ENCODE measurements at regions not wholly inside any gene's neighbourhood (a gene's known extent, or its start where the extent isn't known, plus 50 kb on each side); places are given as distances from the start of the nearest gene placed in this dataset.

DNA sequence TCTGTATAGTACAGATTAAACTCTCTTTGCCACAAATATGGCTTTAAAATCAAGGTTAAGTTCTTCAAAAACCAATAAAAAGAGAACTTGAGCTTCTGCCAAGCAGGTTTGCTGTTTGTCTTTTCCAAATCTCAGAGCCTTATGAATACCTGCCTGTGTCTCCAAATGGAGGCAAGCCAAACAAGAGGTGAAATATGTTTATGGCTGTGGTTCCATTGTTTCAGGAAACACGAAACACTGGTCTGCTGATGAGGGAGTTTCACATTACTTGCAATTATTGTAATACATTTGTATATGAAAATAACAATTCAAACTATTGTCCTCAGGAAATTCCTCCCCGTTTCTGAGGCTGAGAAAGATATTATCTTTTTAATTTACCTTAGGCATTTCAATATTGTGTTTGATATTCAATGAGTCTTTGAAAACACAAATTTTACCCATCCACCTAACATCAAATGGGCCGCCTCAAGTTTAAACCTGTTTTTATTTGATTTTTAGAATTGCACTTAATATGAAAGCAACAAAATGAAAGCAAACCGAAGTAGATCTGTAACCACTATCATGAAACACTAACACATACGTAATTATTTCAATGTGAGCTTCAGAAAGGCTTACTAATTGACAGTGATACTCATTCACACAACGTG is 359.3 kb downstream of the HGF start:
- Histone ChIP-seq H3K9me3 (no peaks in the 10 kb centered on the region), H3K27ac (no peak overlapping the region), H3K36me3 (no peaks in the 10 kb centered on the region), H3K4me3 (no peak overlapping the region), H3K4me1 (no peaks in the 10 kb centered on the region), H3K27me3 (no peaks in the 10 kb centered on the region)
- TF ChIP-seq POLR2A (IDR thresholded peaks at IDR 0.05): no peak
- TF ChIP-seq, protein P1, sequence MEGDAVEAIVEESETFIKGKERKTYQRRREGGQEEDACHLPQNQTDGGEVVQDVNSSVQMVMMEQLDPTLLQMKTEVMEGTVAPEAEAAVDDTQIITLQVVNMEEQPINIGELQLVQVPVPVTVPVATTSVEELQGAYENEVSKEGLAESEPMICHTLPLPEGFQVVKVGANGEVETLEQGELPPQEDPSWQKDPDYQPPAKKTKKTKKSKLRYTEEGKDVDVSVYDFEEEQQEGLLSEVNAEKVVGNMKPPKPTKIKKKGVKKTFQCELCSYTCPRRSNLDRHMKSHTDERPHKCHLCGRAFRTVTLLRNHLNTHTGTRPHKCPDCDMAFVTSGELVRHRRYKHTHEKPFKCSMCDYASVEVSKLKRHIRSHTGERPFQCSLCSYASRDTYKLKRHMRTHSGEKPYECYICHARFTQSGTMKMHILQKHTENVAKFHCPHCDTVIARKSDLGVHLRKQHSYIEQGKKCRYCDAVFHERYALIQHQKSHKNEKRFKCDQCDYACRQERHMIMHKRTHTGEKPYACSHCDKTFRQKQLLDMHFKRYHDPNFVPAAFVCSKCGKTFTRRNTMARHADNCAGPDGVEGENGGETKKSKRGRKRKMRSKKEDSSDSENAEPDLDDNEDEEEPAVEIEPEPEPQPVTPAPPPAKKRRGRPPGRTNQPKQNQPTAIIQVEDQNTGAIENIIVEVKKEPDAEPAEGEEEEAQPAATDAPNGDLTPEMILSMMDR (IDR thresholded peaks at IDR 0.05): no peak
- DNase-seq: no peak

DNA sequence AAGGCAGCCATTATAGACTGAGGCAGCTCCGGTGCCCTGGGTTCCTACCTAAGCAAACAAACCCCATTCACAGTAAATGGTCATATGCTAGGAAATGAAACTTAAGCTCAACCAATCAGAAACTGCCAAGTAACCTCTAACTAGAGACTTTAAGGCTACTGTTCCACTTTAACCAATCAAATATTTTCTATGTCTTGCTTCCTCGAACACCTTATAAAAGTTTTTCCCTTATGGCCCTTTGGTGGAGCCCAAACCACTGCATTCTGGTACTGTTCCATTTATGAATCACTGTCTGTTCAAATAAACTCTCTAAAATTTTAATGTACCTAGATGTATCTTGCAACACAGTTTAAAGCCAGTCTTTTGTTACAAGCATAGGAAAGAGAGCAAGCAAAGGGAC is 361.1 kb downstream of the HGF start:
- Histone ChIP-seq H3K4me1 (no peaks in the 10 kb centered on the region), H3K36me3 (no peaks in the 10 kb centered on the region), H3K27me3 (no peaks in the 10 kb centered on the region), H3K27ac (no peak overlapping the region), H3K4me3 (no peak overlapping the region), H3K9me3 (no peaks in the 10 kb centered on the region)
- TF ChIP-seq, protein P1 (IDR thresholded peaks at IDR 0.05): no peak
- no peak for TF ChIP-seq POLR2A (IDR thresholded peaks at IDR 0.05)
- no peak for DNase-seq

DNA sequence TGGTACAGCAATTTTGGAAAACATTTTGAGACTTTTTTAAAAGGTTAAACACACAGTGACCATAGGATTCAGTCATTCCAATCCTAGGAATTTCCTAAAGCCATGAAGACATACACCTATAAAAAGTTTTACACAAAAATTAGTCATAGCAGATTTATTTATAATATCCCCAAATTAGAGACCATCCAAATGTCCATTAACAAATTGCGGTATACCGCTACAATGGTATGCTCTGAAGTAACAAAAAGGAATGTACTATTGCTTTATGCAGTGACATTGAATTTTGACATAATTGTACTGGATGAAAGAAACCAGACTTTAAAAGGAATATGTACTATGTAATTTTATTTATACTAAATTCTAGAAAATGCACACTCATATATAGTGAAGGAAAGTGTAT is 362.8 kb downstream of the HGF start:
- Histone ChIP-seq H3K27me3 (no peaks in the 10 kb centered on the region), H3K36me3 (no peaks in the 10 kb centered on the region), H3K27ac (no peak overlapping the region), H3K4me1 (no peaks in the 10 kb centered on the region), H3K9me3 (no peaks in the 10 kb centered on the region), H3K4me3 (no peak overlapping the region)
- no peak for TF ChIP-seq POLR2A (IDR thresholded peaks at IDR 0.05)
- TF ChIP-seq, protein P1 (IDR thresholded peaks at IDR 0.05): no peak
- no peak for DNase-seq

DNA sequence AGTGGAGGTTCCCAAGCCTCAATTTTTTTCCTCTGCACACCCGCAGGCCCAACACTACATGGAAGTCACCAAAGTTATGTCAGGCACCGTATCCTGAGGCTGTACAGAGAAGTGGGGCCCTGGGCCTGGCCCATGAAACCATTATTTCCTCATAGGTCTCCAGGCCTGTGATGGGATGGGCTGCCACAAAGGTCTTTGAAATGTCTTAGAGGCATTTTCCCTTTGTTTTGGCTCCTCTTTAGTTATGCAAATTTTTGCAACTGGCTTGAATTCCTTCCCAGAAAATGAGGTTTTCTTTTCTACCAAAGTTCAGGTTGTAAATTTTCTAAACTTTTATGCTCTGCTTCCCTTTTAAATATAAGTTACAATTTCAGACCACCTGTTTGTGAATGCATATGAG is 365.2 kb downstream of the HGF start:
- no peaks in the 10 kb centered on the region for H3K9me3 ChIP-seq

DNA sequence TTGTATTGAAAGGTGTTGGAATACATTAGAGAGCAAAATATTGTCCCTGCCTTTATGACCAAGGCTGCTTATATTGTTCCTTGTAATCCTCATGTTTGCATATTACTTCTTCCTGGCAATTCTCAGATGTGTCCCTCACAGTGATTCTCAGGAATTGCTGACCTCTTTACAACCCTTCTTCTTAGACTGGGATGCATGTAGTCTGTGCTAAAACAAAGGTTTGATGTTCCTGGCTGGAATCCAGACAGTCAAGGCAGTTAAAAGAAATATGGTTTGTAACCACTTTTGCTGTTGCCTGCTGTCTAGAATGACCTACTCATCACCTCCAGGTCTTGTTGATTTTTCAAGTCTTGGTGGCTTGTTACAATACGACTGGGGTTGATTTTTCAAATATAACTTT is 367.6 kb downstream of the HGF start:
- Histone ChIP-seq H3K36me3 (no peaks in the 10 kb centered on the region), H3K9me3 (no peaks in the 10 kb centered on the region), H3K27me3 (no peaks in the 10 kb centered on the region), H3K27ac (no peak overlapping the region), H3K4me1 (no peaks in the 10 kb centered on the region), H3K4me3 (no peak overlapping the region)
- no peak for DNase-seq
- TF ChIP-seq, protein P1 (IDR thresholded peaks at IDR 0.05): no peak
- no peak for TF ChIP-seq POLR2A (IDR thresholded peaks at IDR 0.05)

More for the DNA sequence above, 365.2 kb downstream of the HGF start:
- no peak overlapping the region for H3K27ac ChIP-seq
- H3K4me1 ChIP-seq: no peaks in the 10 kb centered on the region
- no peaks in the 10 kb centered on the region for H3K27me3 ChIP-seq
- no peaks in the 10 kb centered on the region for H3K36me3 ChIP-seq
- no peak for DNase-seq
- TF ChIP-seq, protein P1 (IDR thresholded peaks at IDR 0.05): no peak
- no peak for TF ChIP-seq POLR2A (IDR thresholded peaks at IDR 0.05)
- no peak overlapping the region for H3K4me3 ChIP-seq

DNA sequence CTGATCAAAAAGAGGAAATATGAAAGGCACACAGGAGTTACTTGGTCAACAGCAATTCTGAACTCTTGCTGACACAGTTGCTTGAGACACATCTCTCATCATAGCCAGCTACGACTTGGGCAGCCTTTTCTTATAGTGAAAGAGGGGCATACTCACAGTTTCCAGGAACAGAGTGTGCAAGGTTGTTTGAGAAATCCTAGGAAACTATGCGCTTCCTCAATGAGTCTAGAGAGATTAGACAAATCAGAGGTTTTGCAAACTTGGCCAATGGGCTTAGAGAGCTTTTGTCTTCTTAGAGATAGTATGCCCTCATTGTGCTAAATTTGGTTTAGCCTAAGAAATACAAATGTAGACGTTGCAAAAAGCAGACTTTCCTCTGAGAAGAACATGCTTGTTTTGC is 370.4 kb downstream of the HGF start:
- no peak for TF ChIP-seq POLR2A (IDR thresholded peaks at IDR 0.05)
- TF ChIP-seq, protein P1 (IDR thresholded peaks at IDR 0.05): no peak
- Histone ChIP-seq H3K9me3 (no peaks in the 10 kb centered on the region), H3K27me3 (no peaks in the 10 kb centered on the region), H3K4me1 (no peaks in the 10 kb centered on the region), H3K4me3 (no peak overlapping the region), H3K27ac (no peak overlapping the region), H3K36me3 (no peaks in the 10 kb centered on the region)
- DNase-seq: no peak
